ENCODE measurements at regions not wholly inside any gene's neighbourhood (a gene's known extent, or its start where the extent isn't known, plus 50 kb on each side); places are given as distances from the start of the nearest gene placed in this dataset.

DNA sequence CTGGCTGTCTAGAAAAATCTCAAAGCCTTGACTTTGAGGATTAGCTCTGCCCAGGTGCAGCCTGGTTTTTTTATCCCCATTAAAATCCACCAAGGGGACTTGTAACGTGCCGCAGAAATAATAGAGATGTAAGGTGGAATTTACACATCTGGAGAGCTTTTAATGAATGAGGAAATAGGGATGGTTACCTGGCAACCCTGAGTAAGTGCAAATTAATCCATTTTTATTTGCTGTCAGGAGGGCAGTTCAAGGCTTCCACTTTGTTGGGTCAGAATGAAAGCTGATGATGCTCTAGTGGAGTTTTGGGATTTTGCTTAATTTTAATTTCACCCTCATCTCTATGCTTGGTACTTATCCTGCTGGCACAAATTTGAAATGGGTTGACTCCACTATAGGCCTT lies 163.4 kb upstream of the CEP162 start:
- H3K27me3 ChIP-seq (ENCODE audit: control insufficient read depth in 1 of 2, insufficient read depth in 2 of 2, low read length in 2 of 2): no peaks in the 10 kb centered on the region
- ATAC-seq (ENCODE audit: poor library complexity): no peak
- intact Hi-C loops (cut with DNase I, micrococcal nuclease): no loop called here
- H3K27ac ChIP-seq (ENCODE audit: low read depth in 1 of 2, low read length in 2 of 2): no peak overlapping the region
- Mint-ChIP-seq H3K27ac (no peak overlapping the region), H3K9me3 (peaks cover 4% of the 10 kb centered on the region), H3K27me3 (no peaks in the 10 kb centered on the region), H3K36me3 (ENCODE audit: low read depth) (no peaks in the 10 kb centered on the region), H3K4me3 (no peak overlapping the region), H3K4me1 (ENCODE audit: low read depth) (no peaks in the 10 kb centered on the region)
- H3K9me3 ChIP-seq (ENCODE audit: control insufficient read depth in 1 of 2, insufficient read depth in 1 of 2, low read length in 2 of 2): peaks cover 0 to 3% of the 10 kb centered on the region in 2 experiments
- H3K4me3 ChIP-seq (ENCODE audit: low read length): no peak overlapping the region
- POLR2A ChIA-PET: no interaction called here
- no peaks in the 10 kb centered on the region for H3K4me1 ChIP-seq (ENCODE audit: insufficient read depth, low read length)
- H3K36me3 ChIP-seq (ENCODE audit: insufficient read depth, low read length): no peaks in the 10 kb centered on the region
- no peak for DNase-seq
- CTCF ChIA-PET: no interaction called here
- TF ChIP-seq, protein P1, sequence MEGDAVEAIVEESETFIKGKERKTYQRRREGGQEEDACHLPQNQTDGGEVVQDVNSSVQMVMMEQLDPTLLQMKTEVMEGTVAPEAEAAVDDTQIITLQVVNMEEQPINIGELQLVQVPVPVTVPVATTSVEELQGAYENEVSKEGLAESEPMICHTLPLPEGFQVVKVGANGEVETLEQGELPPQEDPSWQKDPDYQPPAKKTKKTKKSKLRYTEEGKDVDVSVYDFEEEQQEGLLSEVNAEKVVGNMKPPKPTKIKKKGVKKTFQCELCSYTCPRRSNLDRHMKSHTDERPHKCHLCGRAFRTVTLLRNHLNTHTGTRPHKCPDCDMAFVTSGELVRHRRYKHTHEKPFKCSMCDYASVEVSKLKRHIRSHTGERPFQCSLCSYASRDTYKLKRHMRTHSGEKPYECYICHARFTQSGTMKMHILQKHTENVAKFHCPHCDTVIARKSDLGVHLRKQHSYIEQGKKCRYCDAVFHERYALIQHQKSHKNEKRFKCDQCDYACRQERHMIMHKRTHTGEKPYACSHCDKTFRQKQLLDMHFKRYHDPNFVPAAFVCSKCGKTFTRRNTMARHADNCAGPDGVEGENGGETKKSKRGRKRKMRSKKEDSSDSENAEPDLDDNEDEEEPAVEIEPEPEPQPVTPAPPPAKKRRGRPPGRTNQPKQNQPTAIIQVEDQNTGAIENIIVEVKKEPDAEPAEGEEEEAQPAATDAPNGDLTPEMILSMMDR (IDR thresholded peaks at IDR 0.05): no peak

DNA sequence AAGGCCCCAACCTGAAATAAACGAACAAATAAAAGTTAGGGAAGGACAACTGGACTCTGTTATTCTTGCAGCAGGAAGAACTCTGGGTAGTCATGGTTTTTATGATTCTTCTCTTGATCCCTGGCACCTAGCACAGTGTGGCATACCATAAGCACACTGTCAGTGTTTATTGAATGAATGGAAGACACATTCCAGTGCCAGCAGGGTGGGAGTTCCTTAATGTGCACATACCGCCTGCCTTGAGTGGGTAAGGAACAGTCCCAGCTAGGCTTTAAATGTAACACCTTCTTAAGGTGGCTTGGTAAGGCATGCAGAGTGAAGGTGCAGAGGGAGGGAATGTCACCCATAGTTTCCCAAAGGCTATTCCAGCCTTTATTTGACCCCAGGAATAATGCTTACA lies 162.9 kb upstream of the CEP162 start:
- CTCF ChIA-PET: no interaction called here
- H3K27me3 Mint-ChIP-seq: no peaks in the 10 kb centered on the region

DNA sequence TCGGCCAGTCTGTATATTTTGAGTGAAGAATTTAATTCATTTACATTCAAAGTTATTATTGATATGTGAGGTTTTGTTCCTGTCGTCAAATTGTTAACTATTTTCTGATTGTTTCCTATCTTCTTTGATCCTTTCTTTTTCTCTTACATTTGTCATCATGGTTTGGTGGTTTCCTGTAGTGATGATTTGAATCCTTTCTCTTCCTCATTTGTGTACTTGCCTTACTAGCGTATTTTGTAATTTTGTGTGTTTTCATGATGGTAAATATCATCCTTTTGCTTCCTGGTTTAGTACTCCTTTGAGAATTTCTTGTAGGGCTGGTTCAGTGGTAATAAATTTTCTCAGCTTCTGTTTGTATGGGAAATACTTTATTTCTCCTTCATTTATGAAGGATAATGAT lies 151.7 kb upstream of the CEP162 start:
- Mint-ChIP-seq H3K4me3 (no peak overlapping the region), H3K4me1 (ENCODE audit: low read depth) (no peaks in the 10 kb centered on the region), H3K27me3 (no peaks in the 10 kb centered on the region), H3K27ac (no peak overlapping the region), H3K9me3 (peaks cover 7% of the 10 kb centered on the region), H3K36me3 (ENCODE audit: low read depth) (no peaks in the 10 kb centered on the region)
- intact Hi-C loops (cut with DNase I, micrococcal nuclease): no loop called here
- no peak for DNase-seq
- peaks cover 0 to 9% of the 10 kb centered on the region in 2 experiments for H3K9me3 ChIP-seq (ENCODE audit: control insufficient read depth in 1 of 2, insufficient read depth in 1 of 2, low read length in 2 of 2)
- CTCF ChIA-PET: no interaction called here
- TF ChIP-seq, protein P1 (IDR thresholded peaks at IDR 0.05): no peak
- POLR2A ChIA-PET: no interaction called here
- H3K27ac ChIP-seq (ENCODE audit: low read depth in 1 of 2, low read length in 2 of 2): no peak overlapping the region
- H3K27me3 ChIP-seq (ENCODE audit: control insufficient read depth in 1 of 2, insufficient read depth in 2 of 2, low read length in 2 of 2): no peaks in the 10 kb centered on the region
- H3K4me3 ChIP-seq (ENCODE audit: low read length): no peak overlapping the region
- ATAC-seq (ENCODE audit: poor library complexity): no peak
- H3K4me1 ChIP-seq (ENCODE audit: insufficient read depth, low read length): no peaks in the 10 kb centered on the region
- no peaks in the 10 kb centered on the region for H3K36me3 ChIP-seq (ENCODE audit: insufficient read depth, low read length)

More for the DNA sequence above, 162.9 kb upstream of the CEP162 start:
- TF ChIP-seq, protein P1 (IDR thresholded peaks at IDR 0.05): no peak
- intact Hi-C loops (cut with DNase I, micrococcal nuclease): no loop called here
- no peaks in the 10 kb centered on the region for H3K4me1 Mint-ChIP-seq (ENCODE audit: low read depth)
- POLR2A ChIA-PET: no interaction called here
- no peak for ATAC-seq (ENCODE audit: poor library complexity)
- Histone ChIP-seq H3K4me3 (ENCODE audit: low read length) (no peak overlapping the region), H3K36me3 (ENCODE audit: insufficient read depth, low read length) (no peaks in the 10 kb centered on the region), H3K4me1 (ENCODE audit: insufficient read depth, low read length) (no peaks in the 10 kb centered on the region), H3K9me3 (ENCODE audit: control insufficient read depth in 1 of 2, insufficient read depth in 1 of 2, low read length in 2 of 2) (peaks cover 0 to 3% of the 10 kb centered on the region in 2 experiments), H3K27ac (ENCODE audit: low read depth in 1 of 2, low read length in 2 of 2) (no peak overlapping the region), H3K27me3 (ENCODE audit: control insufficient read depth in 1 of 2, insufficient read depth in 2 of 2, low read length in 2 of 2) (no peaks in the 10 kb centered on the region)
- no peak overlapping the region for H3K4me3 Mint-ChIP-seq
- DNase-seq: no peak
- H3K27ac Mint-ChIP-seq: no peak overlapping the region
- H3K36me3 Mint-ChIP-seq (ENCODE audit: low read depth): no peaks in the 10 kb centered on the region
- H3K9me3 Mint-ChIP-seq: peaks cover 8% of the 10 kb centered on the region
